ENCODE measurements at regions not wholly inside any gene's neighbourhood (a gene's known extent, or its start where the extent isn't known, plus 50 kb on each side); places are given as distances from the start of the nearest gene placed in this dataset.

- no peak for DNase-seq (ENCODE audit: low spot score)
Observed at GRCh38 chr22:48397531-48398180, 1430.0 kb downstream of the BRD1 start.

GRCh38 chr22:48396785-48397530, 1430.7 kb downstream of the BRD1 start:
- no peak for DNase-seq (ENCODE audit: low spot score)

GRCh38 chr22:48396091-48396784, 1431.4 kb downstream of the BRD1 start:
- DNase-seq (ENCODE audit: low spot score) = no peak

GRCh38 chr22:48395201-48395600, 1432.5 kb downstream of the BRD1 start:
- DNase-seq (ENCODE audit: low spot score) = no peak

GRCh38 chr22:48394787-48395186, 1432.9 kb downstream of the BRD1 start:
- DNase-seq (ENCODE audit: low spot score) = no peak

- DNase-seq (ENCODE audit: low spot score) = no peak
Observed at GRCh38 chr22:48393885-48394284, 1433.8 kb downstream of the BRD1 start.

- DNase-seq (ENCODE audit: low spot score) = no peak
Observed at GRCh38 chr22:48393041-48393370, 1434.7 kb downstream of the BRD1 start.

GRCh38 chr22:48391820-48392219, 1435.9 kb downstream of the BRD1 start:
- DNase-seq (ENCODE audit: low spot score) = no peak

- no peak for DNase-seq (ENCODE audit: low spot score)
Observed at GRCh38 chr22:48391171-48391711, 1436.4 kb downstream of the BRD1 start.

GRCh38 chr22:48389916-48390315, 1437.8 kb downstream of the BRD1 start:
- DNase-seq (ENCODE audit: low spot score) = no peak

- DNase-seq (ENCODE audit: low spot score) = no peak
Observed at GRCh38 chr22:48382197-48382596, 1445.5 kb downstream of the BRD1 start.

GRCh38 chr22:48380016-48380665, 1447.5 kb downstream of the BRD1 start:
- no peak for DNase-seq (ENCODE audit: low spot score)

GRCh38 chr22:48379371-48379770, 1448.3 kb downstream of the BRD1 start:
- no peak for DNase-seq (ENCODE audit: low spot score)

GRCh38 chr22:48378673-48379072, 1449.0 kb downstream of the BRD1 start:
- DNase-seq (ENCODE audit: low spot score) = no peak

GRCh38 chr22:48376936-48377712, 1450.5 kb downstream of the BRD1 start:
- DNase-seq (ENCODE audit: low spot score) = no peak

GRCh38 chr22:48376428-48376827, 1451.2 kb downstream of the BRD1 start:
- peak; percentile 49 for DNase-seq (ENCODE audit: low spot score)

- DNase-seq (ENCODE audit: low spot score) = no peak
Observed at GRCh38 chr22:48373626-48374173, 1454.0 kb downstream of the BRD1 start.

GRCh38 chr22:48372390-48372789, 1455.3 kb downstream of the BRD1 start:
- no peak for DNase-seq (ENCODE audit: low spot score)

- DNase-seq (ENCODE audit: low spot score) = no peak
Observed at GRCh38 chr22:48371391-48371790, 1456.3 kb downstream of the BRD1 start.

GRCh38 chr22:48370508-48371325, 1457.0 kb downstream of the BRD1 start:
- DNase-seq (ENCODE audit: low spot score) = no peak

Measured in iPS-NIHi11 (cell line).